ENCODE measurements at regions not wholly inside any gene's neighbourhood (a gene's known extent, or its start where the extent isn't known, plus 50 kb on each side); places are given as distances from the start of the nearest gene placed in this dataset.

DNA sequence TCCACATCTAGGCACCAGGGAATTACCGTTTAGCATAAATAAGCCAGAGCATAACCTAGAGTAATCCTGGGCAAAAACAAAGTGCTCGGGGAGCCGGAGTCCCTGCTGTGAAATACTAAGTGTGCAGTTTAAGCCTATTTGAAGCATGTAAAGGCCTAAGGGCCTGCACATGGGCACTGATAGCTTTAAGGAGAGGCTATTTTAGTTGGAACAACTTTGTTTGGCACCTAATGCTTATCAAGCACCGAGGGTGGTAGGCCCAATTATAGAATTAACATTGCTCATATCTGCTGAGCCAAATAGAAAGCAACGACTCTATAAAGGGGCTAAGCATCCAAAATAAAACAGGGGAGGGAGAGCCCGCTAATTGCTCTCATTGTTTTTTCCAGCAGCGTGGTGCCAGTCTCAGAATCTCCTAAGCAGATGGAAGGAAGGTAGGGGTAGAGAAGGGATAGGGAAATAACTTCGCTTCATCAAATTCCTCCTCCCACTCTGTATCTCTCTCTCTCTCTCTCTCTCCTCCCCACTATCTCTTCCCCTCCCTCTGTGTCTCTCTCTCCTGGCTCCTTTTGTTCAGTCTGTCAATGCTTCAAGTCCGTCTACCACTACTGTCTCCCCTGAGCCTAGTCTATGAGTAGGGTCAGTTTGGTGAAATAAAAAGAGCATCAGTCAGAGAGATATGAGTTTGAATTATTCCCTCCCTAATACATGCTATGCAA lies 292.8 kb downstream of the NXPE2 start:
- no peak for TF ChIP-seq POLR2A (IDR thresholded peaks at IDR 0.05)
- TF ChIP-seq, protein P1, sequence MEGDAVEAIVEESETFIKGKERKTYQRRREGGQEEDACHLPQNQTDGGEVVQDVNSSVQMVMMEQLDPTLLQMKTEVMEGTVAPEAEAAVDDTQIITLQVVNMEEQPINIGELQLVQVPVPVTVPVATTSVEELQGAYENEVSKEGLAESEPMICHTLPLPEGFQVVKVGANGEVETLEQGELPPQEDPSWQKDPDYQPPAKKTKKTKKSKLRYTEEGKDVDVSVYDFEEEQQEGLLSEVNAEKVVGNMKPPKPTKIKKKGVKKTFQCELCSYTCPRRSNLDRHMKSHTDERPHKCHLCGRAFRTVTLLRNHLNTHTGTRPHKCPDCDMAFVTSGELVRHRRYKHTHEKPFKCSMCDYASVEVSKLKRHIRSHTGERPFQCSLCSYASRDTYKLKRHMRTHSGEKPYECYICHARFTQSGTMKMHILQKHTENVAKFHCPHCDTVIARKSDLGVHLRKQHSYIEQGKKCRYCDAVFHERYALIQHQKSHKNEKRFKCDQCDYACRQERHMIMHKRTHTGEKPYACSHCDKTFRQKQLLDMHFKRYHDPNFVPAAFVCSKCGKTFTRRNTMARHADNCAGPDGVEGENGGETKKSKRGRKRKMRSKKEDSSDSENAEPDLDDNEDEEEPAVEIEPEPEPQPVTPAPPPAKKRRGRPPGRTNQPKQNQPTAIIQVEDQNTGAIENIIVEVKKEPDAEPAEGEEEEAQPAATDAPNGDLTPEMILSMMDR (IDR thresholded peaks at IDR 0.05): no peak
